Chondrocyte (in vitro differentiated cells): ENCODE measurements at regions not wholly inside any gene's neighbourhood (a gene's known extent, or its start where the extent isn't known, plus 50 kb on each side); places are given as distances from the start of the nearest gene placed in this dataset.

Experiments
- DNase-seq: peaks from one replicate; pipeline ENCODE4 v3.0.0; 2021; ENCODE audit warnings: mixed read lengths, low spot score
- H3K27ac Mint-ChIP-seq: one replicate; pipeline ENCODE4 v1.8.0; 2021; ENCODE audit warnings: mild to moderate bottlenecking, moderate library complexity, mixed read lengths; ENCODE audit not compliant: unreplicated experiment
- H3K27me3 Mint-ChIP-seq: 2 replicates; pipeline ENCODE4 v1.8.0; 2021; ENCODE audit warnings: low read depth, mixed read lengths
- H3K36me3 Mint-ChIP-seq: 2 replicates; pipeline ENCODE4 v1.8.0; 2021; ENCODE audit warnings: low read depth, mixed read lengths
- H3K4me1 Mint-ChIP-seq: 2 replicates; pipeline ENCODE4 v1.8.0; 2021; ENCODE audit warnings: low read depth, mild to moderate bottlenecking, mixed read lengths
- H3K4me3 Mint-ChIP-seq: one replicate; pipeline ENCODE4 v1.8.0; 2021; ENCODE audit warnings: mild to moderate bottlenecking, moderate library complexity, mixed read lengths; ENCODE audit not compliant: unreplicated experiment
- H3K9me3 Mint-ChIP-seq: 2 replicates; pipeline ENCODE4 v1.8.0; 2021; ENCODE audit warnings: low read depth, mixed read lengths
- CTCF ChIP-seq: fragments of 200-600 bp; sonication (generic); IDR thresholded peaks from 2 replicates; pipeline ENCODE4 v1.5.0; 2021; ENCODE audit warnings: antibody characterized with exemption, mild to moderate bottlenecking, moderate library complexity

GRCh38 chr21:20443558-20444155 lies 554.6 kb upstream of the NCAM2 start:
- Mint-ChIP-seq H3K4me3 (no peak overlapping the region), H3K27me3 (no peaks in the 10 kb centered on the region), H3K4me1 (no peaks in the 10 kb centered on the region), H3K27ac (no peak overlapping the region), H3K9me3 (peaks cover 12% of the 10 kb centered on the region), H3K36me3 (no peaks in the 10 kb centered on the region)
- peak; percentile 84 for TF ChIP-seq CTCF
- DNase-seq: no peak

- Mint-ChIP-seq H3K36me3 (no peaks in the 10 kb centered on the region), H3K27me3 (no peaks in the 10 kb centered on the region), H3K4me1 (no peaks in the 10 kb centered on the region), H3K27ac (no peak overlapping the region), H3K4me3 (no peak overlapping the region), H3K9me3 (peaks cover 9% of the 10 kb centered on the region)
- no peak for DNase-seq
- TF ChIP-seq CTCF: no peak
These were observed 552.2 kb upstream of the NCAM2 start for GRCh38 chr21:20445971-20446370.

GRCh38 chr21:20451046-20451445 lies 547.2 kb upstream of the NCAM2 start:
- peaks cover 7% of the 10 kb centered on the region for H3K9me3 Mint-ChIP-seq
- no peak overlapping the region for H3K27ac Mint-ChIP-seq
- H3K36me3 Mint-ChIP-seq: no peaks in the 10 kb centered on the region
- no peaks in the 10 kb centered on the region for H3K4me1 Mint-ChIP-seq
- no peak overlapping the region for H3K4me3 Mint-ChIP-seq
- DNase-seq: no peak
- TF ChIP-seq CTCF: no peak
- no peaks in the 10 kb centered on the region for H3K27me3 Mint-ChIP-seq

DNA sequence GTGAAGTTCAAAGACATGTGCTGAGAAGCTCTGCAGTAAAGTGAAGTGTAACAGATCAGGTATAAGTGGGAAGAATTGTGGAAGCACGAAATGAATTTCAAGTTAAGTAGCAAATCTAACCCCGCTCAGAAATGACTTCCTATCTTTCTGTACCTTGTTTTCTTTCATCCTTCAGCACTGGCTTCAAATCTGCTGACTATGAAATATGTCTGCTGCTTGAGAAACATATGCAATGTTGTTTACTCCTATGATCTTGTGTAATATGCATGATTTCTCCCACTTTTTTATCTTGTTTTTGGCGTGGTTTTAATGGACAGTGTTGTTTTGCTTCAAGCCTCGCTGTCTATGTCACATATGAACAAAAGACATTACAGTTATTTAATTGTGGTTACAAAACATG lies 545.3 kb upstream of the NCAM2 start:
- Mint-ChIP-seq H3K4me3 (no peak overlapping the region), H3K27ac (no peak overlapping the region), H3K27me3 (no peaks in the 10 kb centered on the region), H3K4me1 (no peaks in the 10 kb centered on the region), H3K36me3 (no peaks in the 10 kb centered on the region), H3K9me3 (peaks cover 7% of the 10 kb centered on the region)
- DNase-seq: no peak
- TF ChIP-seq CTCF: no peak

DNA sequence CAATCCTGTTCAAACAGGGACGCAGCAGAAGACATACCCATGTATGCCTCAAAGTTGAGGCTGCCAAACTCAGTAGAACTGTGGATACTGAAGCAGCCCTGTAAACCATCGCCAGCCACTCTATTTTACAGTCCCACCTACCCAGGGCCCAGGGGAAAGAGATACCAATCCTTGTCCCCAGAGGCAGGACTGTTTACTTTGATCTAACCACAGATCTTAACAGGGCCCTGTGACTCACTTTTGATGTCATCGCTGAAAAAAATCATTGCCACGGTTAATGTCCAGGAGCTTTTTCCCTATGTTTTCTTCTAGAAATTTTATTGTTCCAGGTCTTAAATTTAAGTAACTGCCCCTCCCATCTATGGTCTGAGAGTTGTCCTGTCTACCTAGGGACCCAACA lies 538.4 kb upstream of the NCAM2 start:
- H3K36me3 Mint-ChIP-seq: no peaks in the 10 kb centered on the region
- no peaks in the 10 kb centered on the region for H3K4me1 Mint-ChIP-seq
- no peaks in the 10 kb centered on the region for H3K27me3 Mint-ChIP-seq
- no peak overlapping the region for H3K4me3 Mint-ChIP-seq
- no peak for DNase-seq
- H3K9me3 Mint-ChIP-seq: peaks cover 11% of the 10 kb centered on the region
- TF ChIP-seq CTCF: no peak
- H3K27ac Mint-ChIP-seq: no peak overlapping the region
